Hepatocyte (in vitro differentiated cells): ENCODE measurements at regions not wholly inside any gene's neighbourhood (a gene's known extent, or its start where the extent isn't known, plus 50 kb on each side); places are given as distances from the start of the nearest gene placed in this dataset.

Experiments used
- DNase-seq: peaks from one replicate; pipeline ENCODE4 v3.0.0-alpha.2; 2016; ENCODE audit warnings: low spot score
- H2AFZ ChIP-seq: fragments of 200-600 bp; sonication (generic); 2 replicates; pipeline ENCODE4 v1.6.0; 2016; ENCODE audit warnings: antibody characterized with exemption, mild to moderate bottlenecking
- H3K27ac ChIP-seq: fragments of 200-600 bp; sonication (generic); 2 replicates; pipeline ENCODE4 v1.5.1; 2016; ENCODE audit warnings: mild to moderate bottlenecking
- H3K27me3 ChIP-seq: fragments of 200-600 bp; sonication (generic); 2 replicates; pipeline ENCODE4 v1.6.1; 2016
- H3K36me3 ChIP-seq: fragments of 200-600 bp; sonication (generic); replicated peaks from 2 replicates; pipeline ENCODE4 v1.5.1; 2016; ENCODE audit warnings: low read depth; ENCODE audit not compliant: insufficient read depth
- H3K4me1 ChIP-seq: fragments of 200-600 bp; sonication (generic); 2 replicates; pipeline ENCODE4 v1.5.1; 2016; ENCODE audit warnings: mild to moderate bottlenecking, moderate library complexity; ENCODE audit not compliant: insufficient read depth
- H3K4me2 ChIP-seq: fragments of 200-600 bp; sonication (generic); 2 replicates; pipeline ENCODE4 v1.6.0; 2016
- H3K4me3 ChIP-seq: fragments of 200-600 bp; sonication (generic); 2 replicates; pipeline ENCODE4 v1.5.1; 2016; ENCODE audit warnings: mild to moderate bottlenecking
- H3K79me2 ChIP-seq: fragments of 200-600 bp; sonication (generic); 2 replicates; pipeline ENCODE4 v1.6.0; 2017; ENCODE audit warnings: mild to moderate bottlenecking
- H3K9me2 ChIP-seq: fragments of 200-600 bp; sonication (generic); replicated peaks from 2 replicates; pipeline ENCODE4 v1.6.0; 2017; ENCODE audit warnings: mild to moderate bottlenecking; ENCODE audit not compliant: insufficient read depth
- H3K9me3 ChIP-seq: fragments of 200-600 bp; sonication (generic); 2 replicates; pipeline ENCODE4 v1.5.1; 2016; ENCODE audit warnings: low read depth, mild to moderate bottlenecking
- H4K20me1 ChIP-seq: fragments of 200-600 bp; sonication (generic); 2 replicates; pipeline ENCODE4 v1.6.0; 2016; ENCODE audit warnings: mild to moderate bottlenecking; ENCODE audit not compliant: insufficient read depth, poor library complexity, severe bottlenecking
- CTCF ChIP-seq: fragments of 200-600 bp; sonication (generic); IDR thresholded peaks from 2 replicates; pipeline ENCODE4 v1.5.1; 2016; ENCODE audit warnings: antibody characterized with exemption, mild to moderate bottlenecking; ENCODE audit not compliant: poor library complexity
- EZH2 ChIP-seq: fragments of 200-600 bp; sonication (generic); IDR thresholded peaks from 2 replicates; pipeline ENCODE4 v1.6.1; 2016; ENCODE audit warnings: antibody characterized with exemption, mild to moderate bottlenecking, borderline replicate concordance
- EZH2phosphoT487 ChIP-seq: fragments of 200-600 bp; sonication (generic); IDR thresholded peaks from one replicate; pipeline ENCODE4 v1.6.1; 2018; ENCODE audit warnings: antibody characterized with exemption, mild to moderate bottlenecking, low read depth, moderate library complexity; ENCODE audit not compliant: unreplicated experiment, severe bottlenecking
- WGBS: methylation state at CpG from one replicate; pipeline ENCODE4 v1.1.6; 2016; ENCODE audit warnings: low lambda C conversion rate; ENCODE audit errors: missing lambda C conversion rate; 5-methylcytosine and 5-hydroxymethylcytosine counted together

- no peaks in the 10 kb centered on the region for H3K36me3 ChIP-seq
- H3K4me1 ChIP-seq, result peaks cover 67% of the 10 kb centered on the region
- H2AFZ ChIP-seq, result no peak overlapping the region
- no peaks in the 10 kb centered on the region for H3K9me2 ChIP-seq
- no peak overlapping the region for H3K4me3 ChIP-seq
- 72% methylated on average over 10 of the region's 10 CpGs for WGBS
- peak overlapping the region; percentile 89 for H3K27ac ChIP-seq
- TF ChIP-seq EZH2 (no peak), CTCF (no peak), EZH2phosphoT487 (no peak)
- H3K4me2 ChIP-seq, result peak overlapping the region; percentile 38
- no peaks in the 10 kb centered on the region for H3K27me3 ChIP-seq
- DNase-seq, result peak; percentile 67
- no peaks in the 10 kb centered on the region for H4K20me1 ChIP-seq
- H3K9me3 ChIP-seq, result no peaks in the 10 kb centered on the region
- no peaks in the 10 kb centered on the region for H3K79me2 ChIP-seq
These were observed 324.2 kb upstream of the ZMIZ1 start for GRCh38 chr10:78744491-78745090.

GRCh38 chr10:78745441-78745840, 323.3 kb upstream of the ZMIZ1 start:
- 43% methylated on average over 4 of the region's 4 CpGs for WGBS
- Histone ChIP-seq H3K79me2 (no peaks in the 10 kb centered on the region), H2AFZ (no peak overlapping the region), H3K9me2 (no peaks in the 10 kb centered on the region), H3K4me2 (peak overlapping the region; percentile 38), H3K27ac (peak overlapping the region; percentile 89), H4K20me1 (no peaks in the 10 kb centered on the region), H3K4me1 (peaks cover 67% of the 10 kb centered on the region), H3K36me3 (no peaks in the 10 kb centered on the region), H3K9me3 (no peaks in the 10 kb centered on the region), H3K27me3 (no peaks in the 10 kb centered on the region), H3K4me3 (no peak overlapping the region)
- peak; percentile 71 for DNase-seq
- no peak for TF ChIP-seq CTCF
- TF ChIP-seq EZH2phosphoT487, result no peak
- TF ChIP-seq EZH2, result no peak

- peaks cover 62% of the 10 kb centered on the region for H3K4me1 ChIP-seq
These were observed 322.5 kb upstream of the ZMIZ1 start for GRCh38 chr10:78746155-78746763.

More at GRCh38 chr10:78746155-78746763, 322.5 kb upstream of the ZMIZ1 start:
- no peaks in the 10 kb centered on the region for H4K20me1 ChIP-seq
- no peaks in the 10 kb centered on the region for H3K27me3 ChIP-seq
- H3K27ac ChIP-seq, result peak overlapping the region; percentile 41
- no peak for DNase-seq
- no peak overlapping the region for H3K4me2 ChIP-seq
- no peaks in the 10 kb centered on the region for H3K9me2 ChIP-seq
- TF ChIP-seq EZH2, result no peak
- no peak for TF ChIP-seq EZH2phosphoT487
- no peak for TF ChIP-seq CTCF
- H3K79me2 ChIP-seq, result no peaks in the 10 kb centered on the region
- no peak overlapping the region for H3K4me3 ChIP-seq
- H2AFZ ChIP-seq, result no peak overlapping the region
- H3K9me3 ChIP-seq, result no peaks in the 10 kb centered on the region
- WGBS, result 81% methylated on average over 11 of the region's 11 CpGs
- no peaks in the 10 kb centered on the region for H3K36me3 ChIP-seq
